DOHH2 (cell line): ENCODE measurements at regions not wholly inside any gene's neighbourhood (a gene's known extent, or its start where the extent isn't known, plus 50 kb on each side); places are given as distances from the start of the nearest gene placed in this dataset.

ENCODE experiments used
- CTCF ChIP-seq: fragments of 200-600 bp; sonication (generic); IDR thresholded peaks from one replicate; pipeline ENCODE4 v1.5.1; 2014; ENCODE audit warnings: antibody characterized with exemption, mild to moderate bottlenecking, low read depth, low read length; ENCODE audit not compliant: poor library complexity, severe bottlenecking
- EZH2phosphoT487 ChIP-seq: fragments of 200-600 bp; sonication (generic); IDR thresholded peaks from 2 replicates; pipeline ENCODE4 v1.6.1; 2017; ENCODE audit warnings: borderline replicate concordance, mild to moderate bottlenecking, antibody characterized with exemption, low read length, moderate library complexity, mixed read lengths

DNA sequence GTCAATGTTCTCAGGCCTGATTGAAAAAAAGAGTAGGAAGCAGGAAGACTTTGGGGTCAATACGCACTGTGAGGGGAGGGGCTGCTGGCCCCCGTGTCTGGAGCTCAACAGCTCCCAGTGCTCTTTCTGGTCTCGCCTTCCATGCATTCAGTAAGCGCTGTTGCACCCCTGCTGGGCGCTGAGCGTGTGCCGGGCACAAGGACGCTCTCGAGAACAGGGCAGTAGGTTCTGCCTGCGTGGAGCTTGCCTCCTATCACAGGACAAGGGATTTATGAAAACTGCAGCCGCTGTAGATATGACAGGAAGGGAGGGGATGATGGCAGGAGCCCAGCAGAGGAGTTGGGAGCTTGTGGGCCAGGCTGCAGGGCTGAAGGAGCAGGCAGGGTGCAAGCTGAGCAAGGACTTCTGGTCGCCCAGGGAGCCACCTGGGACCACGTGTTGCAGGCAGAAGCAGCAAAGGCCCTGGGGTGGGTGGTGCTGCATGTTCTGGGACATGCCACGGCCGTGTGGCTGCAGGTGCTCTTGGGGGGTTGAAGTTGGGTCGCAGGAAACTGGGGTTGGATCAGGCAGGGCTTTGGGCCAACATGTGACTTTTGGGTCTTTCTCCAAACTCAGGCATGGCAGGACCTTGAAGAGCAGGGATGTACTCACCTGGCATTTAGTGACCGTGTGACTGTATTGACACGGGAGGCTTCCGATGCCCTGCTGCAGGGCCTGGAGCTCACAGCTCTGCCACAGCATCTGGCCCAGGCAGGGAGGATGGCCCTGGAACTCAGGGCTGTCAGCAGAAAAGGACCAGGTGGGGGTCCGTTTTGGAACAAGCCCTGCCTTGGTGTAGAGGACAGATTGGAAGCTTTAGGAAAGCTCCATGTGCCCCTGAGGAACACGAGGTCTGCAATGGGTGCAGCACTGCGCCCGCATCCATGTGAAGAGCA, 97.9 kb downstream of the CPZ start:
- TF ChIP-seq CTCF (no peak), EZH2phosphoT487 (no peak)
